Umbilical cord (tissue), 1 donor: ENCODE measurements at regions not wholly inside any gene's neighbourhood (a gene's known extent, or its start where the extent isn't known, plus 50 kb on each side); places are given as distances from the start of the nearest gene placed in this dataset.

ENCODE experiments used
- DNase-seq: peaks from one replicate; pipeline ENCODE4 v3.0.0-alpha.2; 2015; ENCODE audit warnings: low spot score

DNA sequence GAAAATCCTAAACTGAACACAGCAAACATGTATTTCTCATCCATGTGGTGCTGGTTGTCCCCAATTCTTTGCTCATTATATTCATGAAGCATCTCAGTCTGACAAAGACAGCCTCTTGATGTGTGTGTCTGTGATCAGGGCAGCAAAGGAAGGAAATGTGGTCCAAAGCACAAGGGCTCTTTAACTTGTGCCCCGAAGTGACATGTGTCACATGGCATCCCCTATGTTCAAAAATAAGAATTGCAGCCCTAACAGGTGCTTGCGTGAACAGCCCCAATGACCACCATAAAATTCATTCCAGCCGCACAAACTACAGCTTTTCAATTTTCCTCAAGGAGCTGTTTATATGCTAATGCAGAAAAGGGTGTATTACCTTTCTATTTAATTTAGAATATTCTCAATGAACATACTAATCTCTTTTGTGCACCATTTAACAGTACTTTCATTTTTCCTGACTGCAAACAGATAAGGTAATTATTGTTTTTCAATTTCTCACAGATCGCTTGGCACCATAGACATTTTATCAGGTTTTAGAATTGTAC lies 231.9 kb upstream of the CTSO start:
- no peak for DNase-seq

DNA sequence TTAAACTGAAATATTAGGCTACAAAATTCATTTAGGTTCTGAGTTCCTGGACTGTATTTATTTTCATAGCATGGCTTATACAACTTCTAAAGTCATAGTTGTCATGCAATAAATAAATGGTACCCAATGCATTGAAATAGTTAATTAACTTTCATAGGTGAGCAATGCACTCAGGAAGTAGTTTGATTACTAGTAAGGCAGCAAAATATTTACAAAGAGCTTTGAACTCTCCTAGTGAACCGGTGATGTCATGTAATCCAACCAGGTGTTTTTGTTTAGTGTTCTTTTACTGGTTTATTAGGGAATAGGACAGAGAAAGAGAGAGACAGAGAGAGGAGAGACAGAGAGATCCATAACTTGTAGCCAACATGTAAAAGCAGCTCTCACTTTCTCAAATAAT lies 228.6 kb upstream of the CTSO start:
- no peak for DNase-seq

GRCh38 chr4:156177941-156178340 lies 224.3 kb upstream of the CTSO start:
- DNase-seq: peak; percentile 30

DNA sequence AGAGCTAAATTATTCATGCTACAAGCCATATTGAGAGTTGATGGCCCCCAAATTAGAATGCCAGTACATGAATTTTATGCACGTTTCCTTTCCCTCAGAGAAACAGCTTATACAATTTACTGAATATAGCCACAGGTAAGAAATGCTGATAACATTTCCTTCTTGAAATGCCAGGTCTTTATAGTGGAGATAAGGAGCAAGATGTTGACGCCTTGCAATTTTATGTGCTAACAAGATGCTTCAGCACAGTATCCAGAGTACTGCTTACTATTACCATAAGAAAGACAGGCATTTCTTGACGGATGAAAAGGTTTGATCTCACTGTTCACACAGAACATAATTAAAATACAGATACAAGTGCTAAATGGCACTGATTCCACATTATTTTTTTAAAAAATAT lies 223.2 kb upstream of the CTSO start:
- DNase-seq: no peak

DNA sequence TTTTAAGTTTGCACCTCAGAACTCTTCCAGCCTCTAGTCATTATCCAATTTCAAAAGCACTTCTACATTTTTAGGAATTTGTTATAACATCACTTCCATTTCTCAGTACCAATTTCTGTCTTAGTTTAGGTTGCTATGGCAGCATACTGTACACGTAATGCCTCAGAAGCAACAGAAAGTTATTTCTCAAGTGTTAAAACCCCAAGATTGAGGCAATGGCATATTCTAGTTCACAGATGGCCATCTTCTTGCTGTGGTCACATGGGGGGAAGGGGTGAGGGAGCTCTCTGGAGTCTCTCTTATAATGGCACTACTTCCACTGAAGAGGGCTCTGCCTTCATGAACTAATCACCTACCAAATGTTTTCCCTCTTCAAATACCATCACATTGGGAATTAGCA lies 220.3 kb upstream of the CTSO start:
- DNase-seq: no peak

DNA sequence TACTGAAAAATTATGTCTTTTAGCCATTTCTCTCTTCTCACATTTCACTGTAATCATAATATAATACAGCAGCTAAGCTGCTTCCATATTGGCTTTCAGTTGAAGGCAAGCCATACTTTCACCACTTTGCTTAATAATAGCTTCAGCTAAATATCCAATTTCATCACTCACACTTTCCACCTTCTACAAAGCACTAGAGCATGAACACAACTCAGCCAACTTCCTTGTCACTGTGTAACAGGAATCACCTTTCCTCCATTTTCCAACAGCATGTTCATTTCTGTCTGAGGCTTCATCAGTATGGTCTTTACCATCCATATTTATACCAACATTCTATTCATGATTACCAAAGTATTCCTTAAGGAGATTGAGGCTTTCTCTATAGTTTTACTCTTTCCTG lies 219.8 kb upstream of the CTSO start:
- DNase-seq: no peak

DNA sequence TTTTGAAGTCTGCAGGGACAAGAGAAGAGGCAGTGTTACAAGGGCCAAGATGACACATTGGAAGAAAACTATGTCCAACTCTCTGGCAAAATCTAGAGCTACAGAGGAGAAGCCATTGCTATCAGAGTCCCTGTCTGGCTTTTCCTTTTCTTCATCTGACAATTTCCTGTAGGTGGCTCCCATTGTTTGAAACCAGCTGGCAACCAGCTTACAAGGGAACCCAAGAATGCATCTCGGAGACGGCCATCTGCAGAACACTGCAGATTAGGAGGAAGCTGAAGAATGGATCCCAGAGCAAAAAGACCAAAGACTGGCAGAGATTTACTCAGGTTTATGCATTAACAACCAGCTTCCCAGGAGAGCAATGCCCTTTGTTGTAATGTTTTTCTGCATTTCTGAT lies 216.2 kb upstream of the CTSO start:
- DNase-seq: peak; percentile 32

DNA sequence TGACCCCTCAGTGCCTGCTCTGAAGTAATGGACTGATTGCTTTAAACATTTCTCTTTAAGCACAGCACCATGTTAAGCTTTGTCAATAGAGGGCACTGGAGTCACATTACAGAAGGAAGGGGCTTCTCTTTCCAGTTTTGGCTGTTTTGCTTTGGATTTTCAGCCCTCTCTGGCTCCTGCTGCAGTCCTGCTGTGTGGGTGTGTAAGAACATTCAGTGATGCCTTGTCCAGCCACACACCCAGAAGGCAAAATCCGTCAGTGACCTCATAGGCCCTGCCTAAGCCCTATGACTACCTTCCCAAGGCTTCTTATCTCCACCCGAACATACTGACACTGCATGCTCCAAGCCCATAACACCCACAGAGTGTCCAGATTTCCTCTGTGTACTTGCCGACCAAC lies 215.3 kb upstream of the CTSO start:
- peak; percentile 98 for DNase-seq

DNA sequence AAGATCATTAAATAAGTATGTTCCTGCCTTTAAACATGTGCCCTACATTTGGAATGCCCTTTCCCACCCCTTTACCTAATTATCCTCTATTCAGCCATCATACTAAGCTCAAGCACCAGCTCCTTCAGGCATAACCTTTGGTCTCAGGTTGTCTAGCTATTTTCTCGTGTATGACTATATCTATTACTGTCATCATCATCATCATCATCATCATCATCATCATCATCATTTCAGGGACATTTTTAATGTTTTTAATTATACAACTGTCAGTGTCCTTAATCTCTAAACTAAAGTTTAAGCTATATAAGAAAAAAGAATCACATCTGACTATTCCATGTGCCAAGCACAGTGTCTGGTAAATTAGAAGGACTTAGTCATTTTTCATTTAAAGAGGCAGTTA lies 214.6 kb upstream of the CTSO start:
- DNase-seq: no peak

DNA sequence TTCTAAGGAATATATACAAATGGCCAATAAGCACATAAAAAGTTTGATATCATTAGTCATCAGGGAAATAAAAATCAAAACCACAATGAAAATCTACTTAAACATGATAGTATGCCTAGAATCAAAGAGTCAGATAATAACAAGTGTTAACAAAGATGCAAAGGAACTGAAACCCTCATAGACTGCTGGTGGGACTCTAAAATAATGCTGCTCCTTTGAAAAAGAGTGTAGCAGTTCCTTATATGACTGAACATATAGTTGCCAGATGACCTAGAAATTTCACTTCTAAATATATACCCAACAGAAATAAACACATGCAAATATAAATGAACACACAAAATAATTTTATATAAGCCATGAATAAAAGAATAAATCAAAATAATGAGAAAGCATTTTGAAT lies 205.1 kb upstream of the CTSO start:
- no peak for DNase-seq

GRCh38 chr4:156154978-156155377 lies 201.3 kb upstream of the CTSO start:
- no peak for DNase-seq

GRCh38 chr4:156146571-156146970 lies 192.9 kb upstream of the CTSO start:
- peak; percentile 18 for DNase-seq

GRCh38 chr4:156144961-156145360 lies 191.3 kb upstream of the CTSO start:
- DNase-seq: no peak

GRCh38 chr4:156138781-156139280 lies 185.2 kb upstream of the CTSO start:
- DNase-seq: peak; percentile 47

- peak; percentile 52 for DNase-seq
Observed at GRCh38 chr4:156137679-156138473, 184.2 kb upstream of the CTSO start.

GRCh38 chr4:156132196-156132595 lies 178.5 kb upstream of the CTSO start:
- no peak for DNase-seq

GRCh38 chr4:156128616-156129015 lies 174.9 kb upstream of the CTSO start:
- no peak for DNase-seq

GRCh38 chr4:156118507-156119220 lies 165.0 kb upstream of the CTSO start:
- DNase-seq: no peak

DNA sequence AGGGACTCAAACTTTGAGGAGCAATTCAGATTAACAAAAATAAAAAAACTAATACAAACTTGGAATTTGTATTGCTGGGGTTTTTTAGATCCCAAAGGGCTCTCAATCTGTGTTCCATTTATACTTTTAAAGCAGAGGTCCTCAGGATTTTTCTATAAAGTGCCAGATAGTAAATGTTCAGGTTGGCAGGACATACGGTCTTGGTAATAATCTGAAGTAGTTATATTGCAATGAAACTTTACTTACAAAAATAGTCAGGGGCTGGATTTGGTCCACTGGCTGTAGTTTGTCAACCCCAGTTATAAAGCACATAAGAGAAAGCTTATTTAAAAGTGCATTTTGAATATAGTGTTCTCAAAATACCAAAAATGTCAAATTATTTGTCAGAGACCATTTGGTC lies 164.1 kb upstream of the CTSO start:
- DNase-seq: no peak

DNA sequence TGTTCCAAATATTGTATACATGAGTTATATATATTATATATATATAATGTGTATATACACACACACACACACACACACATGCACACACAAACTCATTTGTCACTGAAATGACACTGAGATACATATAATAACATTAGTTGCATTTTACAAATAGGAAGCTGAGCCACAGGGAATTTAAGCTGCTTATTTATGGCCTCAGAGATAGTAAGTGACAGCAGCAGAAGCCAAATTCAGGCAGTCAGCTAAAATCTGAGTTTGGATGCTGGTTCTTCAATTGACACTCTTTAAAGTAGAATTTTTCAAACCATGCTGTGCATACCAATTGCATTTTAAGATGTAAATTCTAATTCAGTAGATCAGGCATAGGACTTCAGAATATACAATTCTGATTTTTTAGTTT lies 163.3 kb upstream of the CTSO start:
- no peak for DNase-seq

DNA sequence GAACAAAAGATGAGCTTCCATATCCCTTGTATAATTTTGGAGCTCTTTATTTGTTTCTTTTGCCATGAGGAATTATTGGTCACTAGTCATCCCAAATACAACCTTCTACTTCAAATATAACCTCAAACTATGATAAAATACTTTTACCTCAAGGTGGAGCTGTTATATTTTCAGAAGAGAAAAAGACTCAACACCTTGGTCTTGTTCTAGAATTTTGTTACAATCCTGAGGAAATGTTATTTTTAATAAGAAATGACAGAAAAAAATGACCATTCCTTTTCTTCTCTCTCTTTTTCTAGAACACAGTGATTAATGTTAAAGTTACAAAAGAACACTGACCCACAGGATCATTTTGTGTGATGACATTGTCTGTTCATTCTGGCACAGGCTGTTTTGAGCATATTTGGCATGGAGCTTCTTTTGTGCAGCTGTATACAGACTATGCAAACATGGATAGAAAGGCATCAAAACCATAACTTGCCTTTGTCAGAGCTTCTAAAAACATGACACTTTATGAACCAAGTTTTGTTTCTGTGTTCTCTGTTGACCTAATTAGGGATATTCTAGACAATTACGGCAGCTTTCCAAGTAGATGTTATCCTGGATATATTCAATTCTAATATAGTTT lies 159.6 kb upstream of the CTSO start:
- no peak for DNase-seq

- peak; percentile 43 for DNase-seq
Observed at GRCh38 chr4:156111686-156112085, 158.0 kb upstream of the CTSO start.
